D721Med (cell line): ENCODE measurements at regions not wholly inside any gene's neighbourhood (a gene's known extent, or its start where the extent isn't known, plus 50 kb on each side); places are given as distances from the start of the nearest gene placed in this dataset.
"Not testable (repeated sequence)": the region's sequence is repeated elsewhere in the genome, so short reads cannot be mapped to it uniquely, and the experiment has no call there.

Source experiments
- DNase-seq: peaks from one replicate; pipeline ENCODE4 v3.0.0; 2011; ENCODE audit warnings: low spot score; ENCODE audit not compliant: insufficient read length
- FAIRE-seq: peaks from 2 replicates; lab custom pipeline; 2011; peaks lifted over from hg19 to GRCh38; lab: Jason Lieb, UNC
- CTCF ChIP-seq: IDR thresholded peaks from 2 replicates; pipeline ENCODE4 v1.5.1; 2012; ENCODE audit warnings: mild to moderate bottlenecking, control low read depth; ENCODE audit not compliant: insufficient read depth; ENCODE audit errors: missing control alignments

GRCh38 chr6:87757792-87758191 lies 55.8 kb upstream of the AKIRIN2 start:
- FAIRE-seq, result no peak

GRCh38 chr6:87756858-87757257 lies 54.8 kb upstream of the AKIRIN2 start:
- no peak for TF ChIP-seq CTCF
- FAIRE-seq (no peak), DNase-seq (no peak)

More at GRCh38 chr6:87757792-87758191, 55.8 kb upstream of the AKIRIN2 start:
- no peak for TF ChIP-seq CTCF
- no peak for DNase-seq

DNA sequence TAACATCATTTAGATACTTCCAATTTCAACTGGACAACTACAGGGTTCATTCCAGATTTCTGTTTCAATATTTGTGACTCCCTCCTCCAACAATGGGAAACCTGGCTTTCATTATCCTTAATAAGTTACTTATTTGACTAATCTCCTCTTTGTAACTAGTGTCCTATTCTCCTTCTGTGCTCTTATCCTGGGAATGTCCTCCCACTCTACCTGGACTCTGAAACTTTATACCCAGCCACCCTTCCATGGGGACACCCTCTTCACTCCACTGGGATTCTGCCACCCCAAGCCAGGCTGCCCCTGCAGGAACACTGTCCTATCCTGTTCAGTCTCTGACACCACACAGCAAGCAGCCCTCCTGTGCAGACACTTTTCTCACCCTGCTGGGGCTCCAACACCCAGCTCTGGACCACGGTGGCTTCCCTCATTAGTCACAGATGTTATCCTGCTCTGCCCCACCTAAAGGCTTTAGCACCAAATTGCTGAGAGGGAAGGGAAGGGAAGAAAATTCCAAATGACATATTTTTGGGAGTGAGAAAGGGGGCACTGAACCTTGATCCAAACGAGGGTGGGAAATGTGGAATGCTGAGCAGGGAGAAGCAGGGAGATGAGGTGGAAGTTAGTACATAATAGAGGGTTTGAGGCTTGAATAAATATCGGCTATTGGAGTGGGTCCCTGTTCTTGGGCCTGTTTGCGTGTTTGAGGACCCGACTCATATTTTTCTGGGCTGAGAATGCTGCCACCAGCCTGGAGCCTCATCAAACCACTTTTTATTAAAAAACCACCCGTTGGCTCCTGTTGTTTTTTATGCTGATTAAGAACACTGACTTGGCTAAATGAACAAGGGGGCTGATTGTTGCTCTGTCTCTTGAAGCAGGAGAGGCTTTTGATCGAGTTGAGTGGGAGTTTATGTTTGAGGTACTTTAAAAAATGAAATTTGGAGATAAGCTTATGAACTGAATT lies 54.0 kb upstream of the AKIRIN2 start:
- FAIRE-seq (no peak), DNase-seq (no peak)
- TF ChIP-seq CTCF, result no peak

DNA sequence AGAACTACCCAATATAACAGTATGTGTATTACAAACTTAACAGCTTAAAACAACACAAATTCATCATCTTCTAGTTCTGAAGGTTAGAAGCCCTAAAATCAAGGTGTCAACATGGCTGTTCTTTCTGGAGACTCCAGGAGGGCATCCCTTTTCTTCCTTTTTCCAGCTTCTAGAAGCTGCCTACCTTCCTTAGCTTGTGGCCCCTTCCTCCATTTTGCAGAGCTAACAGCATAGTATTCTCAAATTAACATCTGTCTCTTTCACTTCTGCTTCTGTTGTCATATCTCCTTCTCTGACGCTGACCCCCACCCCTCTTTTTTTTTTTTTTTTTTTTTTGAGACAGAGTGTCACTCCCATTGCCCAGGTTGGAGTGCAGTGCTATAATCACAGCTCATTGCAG lies 52.8 kb upstream of the AKIRIN2 start:
- no peak for TF ChIP-seq CTCF
- FAIRE-seq (no peak), DNase-seq (no peak)

DNA sequence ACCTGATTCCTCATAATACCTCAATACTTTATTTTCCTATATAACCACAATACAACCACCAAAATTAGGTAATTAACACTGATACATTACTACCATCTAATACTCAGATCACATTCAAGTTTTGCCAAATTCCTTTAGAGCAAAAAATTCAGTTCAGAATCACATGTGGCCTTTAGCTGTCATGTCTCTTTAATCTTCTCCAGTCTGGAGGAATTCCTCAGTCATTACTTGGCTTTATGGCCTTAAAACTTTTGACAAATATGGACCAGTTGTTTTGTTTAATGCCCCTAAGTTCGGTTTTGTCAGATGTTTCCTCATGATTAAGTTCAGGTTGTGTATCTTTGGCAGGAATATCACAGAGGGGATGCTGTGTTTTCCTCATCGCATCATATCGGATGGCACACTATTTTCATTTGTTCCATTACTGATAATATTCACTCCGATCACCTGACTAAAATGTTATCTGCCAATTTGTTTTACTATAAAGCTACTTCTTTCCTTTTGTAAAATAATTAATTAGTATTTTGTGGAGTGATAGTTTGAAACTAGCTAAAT lies 51.2 kb upstream of the AKIRIN2 start:
- no peak for DNase-seq
- no peak for FAIRE-seq
- TF ChIP-seq CTCF, result no peak

GRCh38 chr6:87752503-87752902 lies 50.5 kb upstream of the AKIRIN2 start:
- not testable (repeated sequence) for FAIRE-seq, DNase-seq
